Endodermal cell (in vitro differentiated cells): ENCODE measurements at regions not wholly inside any gene's neighbourhood (a gene's known extent, or its start where the extent isn't known, plus 50 kb on each side); places are given as distances from the start of the nearest gene placed in this dataset.

Source experiments
- DNase-seq: peaks from one replicate; pipeline ENCODE4 v3.0.0-alpha.2; 2017
- H3K27ac ChIP-seq: 2 replicates; pipeline ENCODE4 v1.5.1; 2013; ENCODE audit warnings: mild to moderate bottlenecking, low read depth, low read length, moderate library complexity
- H3K27me3 ChIP-seq: 2 replicates; pipeline ENCODE4 v1.6.1; 2013; ENCODE audit warnings: mild to moderate bottlenecking, low read length, moderate library complexity; ENCODE audit not compliant: insufficient read depth, control insufficient read depth, poor library complexity, severe bottlenecking
- H3K36me3 ChIP-seq: 2 replicates; pipeline ENCODE4 v1.7.0; 2013; ENCODE audit warnings: mild to moderate bottlenecking, low read length, moderate library complexity; ENCODE audit not compliant: control insufficient read depth, insufficient read depth
- H3K4me1 ChIP-seq: one replicate; pipeline ENCODE4 v1.7.0; 2013; ENCODE audit warnings: low read length; ENCODE audit not compliant: control insufficient read depth, insufficient read depth
- H3K4me3 ChIP-seq: 2 replicates; pipeline ENCODE4 v1.5.1; 2013; ENCODE audit warnings: mild to moderate bottlenecking, low read length, moderate library complexity
- H3K9ac ChIP-seq: 2 replicates; pipeline ENCODE4 v1.6.1; 2013; ENCODE audit warnings: mild to moderate bottlenecking, low read length, moderate library complexity; ENCODE audit not compliant: poor library complexity, severe bottlenecking; ENCODE audit errors: extremely low read depth
- H3K9me3 ChIP-seq: 2 replicates; pipeline ENCODE4 v1.6.1; 2013; ENCODE audit warnings: mild to moderate bottlenecking, low read length, moderate library complexity; ENCODE audit not compliant: control insufficient read depth
- H3K27ac Mint-ChIP-seq: 2 replicates; pipeline ENCODE4 v1.8.0; 2020; ENCODE audit warnings: mixed read lengths
- H3K27me3 Mint-ChIP-seq: 2 replicates; pipeline ENCODE4 v1.8.0; 2021; ENCODE audit warnings: mild to moderate bottlenecking, mixed read lengths; ENCODE audit not compliant: insufficient read depth
- H3K36me3 Mint-ChIP-seq: 2 replicates; pipeline ENCODE4 v1.8.0; 2020; ENCODE audit warnings: low read depth, mixed read lengths
- H3K4me1 Mint-ChIP-seq: 2 replicates; pipeline ENCODE4 v1.8.0; 2020; ENCODE audit warnings: mixed read lengths
- H3K4me3 Mint-ChIP-seq: 2 replicates; pipeline ENCODE4 v1.8.0; 2020; ENCODE audit warnings: mild to moderate bottlenecking, moderate library complexity, mixed read lengths
- H3K9me3 Mint-ChIP-seq: 2 replicates; pipeline ENCODE4 v1.8.0; 2020; ENCODE audit warnings: mild to moderate bottlenecking, mixed read lengths
- WGBS, 2 experiments: methylation state at CpG; one replicate each; pipeline versions ENCODE4 v1.1.5 to v1.1.7; 2013; ENCODE audit warnings: missing lambda C conversion rate in 2 of 2, mixed read lengths in 1 of 2; ENCODE audit not compliant: insufficient coverage in 1 of 2, insufficient read length in 1 of 2; 5-methylcytosine and 5-hydroxymethylcytosine counted together
- TF ChIP-seq, protein P1 (sequence below): fragments of 200-600 bp; sonication (generic); conservative IDR thresholded peaks from 2 replicates; pipeline ENCODE4 v1.5.0; 2021; ENCODE audit warnings: antibody characterized with exemption, mild to moderate bottlenecking

DNA sequence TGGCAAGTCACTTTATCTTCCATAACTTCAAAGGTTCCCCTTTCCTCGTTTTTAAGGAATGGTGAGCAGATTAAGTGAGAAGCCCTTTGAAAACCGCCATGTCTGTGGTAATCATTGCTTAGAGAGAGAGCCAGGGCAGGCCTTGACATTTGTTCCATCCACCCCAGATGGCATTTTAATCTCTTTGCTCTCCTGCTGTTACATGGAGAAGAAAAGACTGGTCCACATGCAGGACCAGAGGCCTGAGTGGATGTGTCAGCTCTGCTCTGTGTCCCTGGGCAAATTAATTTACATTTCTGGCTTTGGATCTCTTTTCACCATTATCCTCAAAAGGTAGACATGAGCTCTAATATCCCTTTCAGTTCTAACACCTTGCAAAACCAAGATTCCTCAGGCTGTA is 157.3 kb upstream of the LPP start:
- no peak overlapping the region for H3K4me3 Mint-ChIP-seq
- no peaks in the 10 kb centered on the region for H3K9me3 Mint-ChIP-seq
- H3K27ac ChIP-seq, result no peak overlapping the region
- no peaks in the 10 kb centered on the region for H3K36me3 ChIP-seq
- H3K4me1 ChIP-seq, result no peaks in the 10 kb centered on the region
- no peaks in the 10 kb centered on the region for H3K36me3 Mint-ChIP-seq
- H3K27ac Mint-ChIP-seq, result no peak overlapping the region
- no peaks in the 10 kb centered on the region for H3K9me3 ChIP-seq
- no peak for DNase-seq
- H3K4me3 ChIP-seq, result no peak overlapping the region
- no peak overlapping the region for H3K9ac ChIP-seq
- H3K27me3 Mint-ChIP-seq, result peaks cover 4% of the 10 kb centered on the region
- peaks cover 4% of the 10 kb centered on the region for H3K4me1 Mint-ChIP-seq
- TF ChIP-seq, protein P1, sequence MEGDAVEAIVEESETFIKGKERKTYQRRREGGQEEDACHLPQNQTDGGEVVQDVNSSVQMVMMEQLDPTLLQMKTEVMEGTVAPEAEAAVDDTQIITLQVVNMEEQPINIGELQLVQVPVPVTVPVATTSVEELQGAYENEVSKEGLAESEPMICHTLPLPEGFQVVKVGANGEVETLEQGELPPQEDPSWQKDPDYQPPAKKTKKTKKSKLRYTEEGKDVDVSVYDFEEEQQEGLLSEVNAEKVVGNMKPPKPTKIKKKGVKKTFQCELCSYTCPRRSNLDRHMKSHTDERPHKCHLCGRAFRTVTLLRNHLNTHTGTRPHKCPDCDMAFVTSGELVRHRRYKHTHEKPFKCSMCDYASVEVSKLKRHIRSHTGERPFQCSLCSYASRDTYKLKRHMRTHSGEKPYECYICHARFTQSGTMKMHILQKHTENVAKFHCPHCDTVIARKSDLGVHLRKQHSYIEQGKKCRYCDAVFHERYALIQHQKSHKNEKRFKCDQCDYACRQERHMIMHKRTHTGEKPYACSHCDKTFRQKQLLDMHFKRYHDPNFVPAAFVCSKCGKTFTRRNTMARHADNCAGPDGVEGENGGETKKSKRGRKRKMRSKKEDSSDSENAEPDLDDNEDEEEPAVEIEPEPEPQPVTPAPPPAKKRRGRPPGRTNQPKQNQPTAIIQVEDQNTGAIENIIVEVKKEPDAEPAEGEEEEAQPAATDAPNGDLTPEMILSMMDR, result no peak
- no peaks in the 10 kb centered on the region for H3K27me3 ChIP-seq
- 93 to 100% methylated on average over 1 to 2 of the region's 2 CpGs for WGBS, 2 experiments

DNA sequence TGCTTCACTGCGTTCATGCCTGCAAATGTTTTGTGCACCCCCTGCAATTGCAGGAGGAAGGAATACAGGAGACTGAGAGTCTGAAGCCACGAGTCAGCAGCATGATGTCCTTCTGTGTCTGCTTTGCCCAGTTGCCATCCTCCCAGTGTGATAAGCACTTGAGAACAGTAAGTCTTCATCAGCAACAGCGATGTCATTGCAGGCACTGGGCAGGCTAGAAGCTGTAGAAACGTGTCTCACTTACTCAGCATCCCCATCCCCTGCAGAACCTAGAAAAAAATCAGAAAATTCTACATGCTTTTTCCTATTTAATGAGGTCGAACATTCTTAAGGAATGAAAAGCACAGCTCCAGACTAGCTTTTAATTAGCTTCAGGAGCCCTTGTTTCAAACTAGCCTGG is 156.5 kb upstream of the LPP start:
- peaks cover 10% of the 10 kb centered on the region for H3K4me1 Mint-ChIP-seq

DNA sequence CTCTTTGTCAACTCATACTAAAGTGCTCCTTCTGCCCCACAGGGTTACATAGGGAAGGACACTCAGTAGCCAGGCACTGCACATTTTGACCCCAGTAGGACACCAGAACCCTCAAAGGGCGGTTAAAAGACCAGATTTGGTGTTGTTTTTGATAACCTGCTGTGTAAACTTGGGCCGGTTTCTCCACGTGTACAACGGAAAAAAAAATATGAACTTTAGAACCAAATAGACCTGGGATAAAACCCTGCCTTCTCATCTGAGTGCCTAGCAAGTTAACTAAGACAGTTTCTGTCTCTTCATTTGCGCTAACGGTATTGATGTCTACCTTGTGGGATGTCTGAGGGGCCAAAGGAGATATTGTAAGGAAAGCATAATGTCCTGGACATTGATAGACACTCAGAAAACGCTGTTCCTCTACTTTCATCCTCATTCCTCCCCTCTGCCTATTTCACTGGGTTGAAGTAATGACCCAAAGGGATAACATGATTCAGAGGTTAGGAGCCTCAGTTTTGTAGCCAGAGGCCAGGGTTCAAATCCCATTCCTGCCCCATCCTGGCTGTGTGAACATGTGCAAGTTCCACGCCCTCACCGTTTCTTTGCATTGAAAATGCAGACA is 155.9 kb upstream of the LPP start:
- Mint-ChIP-seq H3K27me3 (peaks cover 4% of the 10 kb centered on the region), H3K9me3 (no peaks in the 10 kb centered on the region), H3K27ac (no peak overlapping the region), H3K36me3 (no peaks in the 10 kb centered on the region), H3K4me1 (peaks cover 11% of the 10 kb centered on the region), H3K4me3 (no peak overlapping the region)
- Histone ChIP-seq H3K27ac (no peak overlapping the region), H3K36me3 (no peaks in the 10 kb centered on the region), H3K4me3 (no peak overlapping the region), H3K27me3 (no peaks in the 10 kb centered on the region), H3K4me1 (no peaks in the 10 kb centered on the region), H3K9me3 (no peaks in the 10 kb centered on the region), H3K9ac (no peak overlapping the region)
- TF ChIP-seq, protein P1, result no peak
- no peak for DNase-seq
- 89 to 91% methylated on average over 4 to 9 of the region's 9 CpGs for WGBS, 2 experiments

More for the DNA sequence above, 156.5 kb upstream of the LPP start:
- Mint-ChIP-seq H3K4me3 (no peak overlapping the region), H3K36me3 (no peaks in the 10 kb centered on the region), H3K27ac (no peak overlapping the region), H3K9me3 (no peaks in the 10 kb centered on the region), H3K27me3 (peaks cover 4% of the 10 kb centered on the region)
- TF ChIP-seq, protein P1, result no peak
- Histone ChIP-seq H3K9ac (no peak overlapping the region), H3K4me3 (no peak overlapping the region), H3K27me3 (no peaks in the 10 kb centered on the region), H3K36me3 (no peaks in the 10 kb centered on the region), H3K9me3 (no peaks in the 10 kb centered on the region), H3K27ac (no peak overlapping the region), H3K4me1 (no peaks in the 10 kb centered on the region)
- WGBS, 2 experiments, result 86 to 87% methylated on average over 4 to 5 of the region's 5 CpGs
- DNase-seq, result no peak
